ENCODE measurements at regions not wholly inside any gene's neighbourhood (a gene's known extent, or its start where the extent isn't known, plus 50 kb on each side); places are given as distances from the start of the nearest gene placed in this dataset.

DNA sequence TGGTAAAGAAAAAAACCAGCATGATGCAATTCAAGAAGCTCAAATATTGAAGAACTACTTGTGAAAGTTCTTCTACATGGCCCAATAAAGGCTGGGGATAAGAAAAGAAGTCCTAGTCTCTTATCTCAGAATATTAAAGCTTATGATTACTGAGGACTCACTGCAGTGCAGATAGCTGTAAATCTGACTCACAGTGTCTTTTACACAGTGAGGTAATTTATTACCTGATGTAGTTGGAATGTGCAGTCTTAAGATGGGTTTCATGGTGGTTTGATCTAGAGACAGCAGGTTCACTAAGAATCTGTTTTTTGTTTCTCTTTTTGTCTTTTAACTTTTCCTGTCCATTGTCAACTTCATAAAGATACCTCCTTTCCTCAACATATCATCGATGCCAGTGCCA lies 484.0 kb upstream of the MAP2 start:
- DNase-seq (ENCODE audit: extremely low read depth, low read depth) = no peak
- TF ChIP-seq, protein P1, sequence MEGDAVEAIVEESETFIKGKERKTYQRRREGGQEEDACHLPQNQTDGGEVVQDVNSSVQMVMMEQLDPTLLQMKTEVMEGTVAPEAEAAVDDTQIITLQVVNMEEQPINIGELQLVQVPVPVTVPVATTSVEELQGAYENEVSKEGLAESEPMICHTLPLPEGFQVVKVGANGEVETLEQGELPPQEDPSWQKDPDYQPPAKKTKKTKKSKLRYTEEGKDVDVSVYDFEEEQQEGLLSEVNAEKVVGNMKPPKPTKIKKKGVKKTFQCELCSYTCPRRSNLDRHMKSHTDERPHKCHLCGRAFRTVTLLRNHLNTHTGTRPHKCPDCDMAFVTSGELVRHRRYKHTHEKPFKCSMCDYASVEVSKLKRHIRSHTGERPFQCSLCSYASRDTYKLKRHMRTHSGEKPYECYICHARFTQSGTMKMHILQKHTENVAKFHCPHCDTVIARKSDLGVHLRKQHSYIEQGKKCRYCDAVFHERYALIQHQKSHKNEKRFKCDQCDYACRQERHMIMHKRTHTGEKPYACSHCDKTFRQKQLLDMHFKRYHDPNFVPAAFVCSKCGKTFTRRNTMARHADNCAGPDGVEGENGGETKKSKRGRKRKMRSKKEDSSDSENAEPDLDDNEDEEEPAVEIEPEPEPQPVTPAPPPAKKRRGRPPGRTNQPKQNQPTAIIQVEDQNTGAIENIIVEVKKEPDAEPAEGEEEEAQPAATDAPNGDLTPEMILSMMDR (IDR thresholded peaks at IDR 0.05; ENCODE audit: low read depth, low read length) = no peak

DNA sequence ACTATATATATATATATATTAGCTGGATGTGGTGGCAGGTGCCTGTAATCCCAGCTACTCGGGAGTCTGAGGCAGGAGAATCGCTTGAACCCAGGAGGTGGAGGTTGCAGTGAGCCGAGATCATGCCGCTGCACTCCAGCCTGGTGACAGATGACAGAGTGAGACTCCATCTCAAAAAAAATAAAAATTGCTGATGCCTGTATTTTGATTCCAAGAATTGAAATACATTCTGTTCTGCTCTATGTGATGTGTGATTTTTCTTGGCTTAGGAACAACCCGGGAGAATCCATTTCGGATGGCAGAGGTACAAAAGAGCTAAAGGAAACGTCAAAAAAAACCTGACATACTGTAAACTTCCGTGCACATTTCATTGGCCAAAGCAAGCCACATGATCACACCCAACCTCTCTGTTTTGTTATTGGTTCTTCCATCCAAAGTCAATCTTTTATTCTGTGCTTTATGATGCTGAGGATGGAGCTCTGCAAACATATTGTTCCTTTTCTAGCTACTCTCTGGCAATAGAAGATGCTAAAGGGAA lies 478.1 kb upstream of the MAP2 start:
- TF ChIP-seq, protein P1 (IDR thresholded peaks at IDR 0.05; ENCODE audit: low read depth, low read length) = no peak
- DNase-seq (ENCODE audit: extremely low read depth, low read depth) = no peak

DNA sequence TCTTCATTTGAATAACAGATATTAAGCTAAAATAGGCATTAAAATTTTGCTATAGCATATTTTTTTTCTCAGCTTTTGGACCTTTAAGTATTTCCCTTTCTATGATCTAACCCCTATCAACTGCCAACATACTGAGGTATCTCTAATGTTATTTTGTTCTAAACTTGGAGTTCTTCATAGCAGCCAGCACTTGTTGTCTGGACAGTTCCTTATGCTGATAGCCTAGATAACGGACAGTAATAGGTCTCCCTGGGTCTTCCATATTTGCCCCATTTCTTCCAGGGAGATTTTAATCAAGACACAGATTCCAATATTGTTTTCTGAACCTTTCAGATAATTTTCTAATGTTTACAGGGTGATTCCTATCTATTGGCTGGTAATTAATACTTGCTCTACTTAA lies 475.8 kb upstream of the MAP2 start:
- DNase-seq (ENCODE audit: extremely low read depth, low read depth) = no peak
- TF ChIP-seq, protein P1 (IDR thresholded peaks at IDR 0.05; ENCODE audit: low read depth, low read length) = no peak

DNA sequence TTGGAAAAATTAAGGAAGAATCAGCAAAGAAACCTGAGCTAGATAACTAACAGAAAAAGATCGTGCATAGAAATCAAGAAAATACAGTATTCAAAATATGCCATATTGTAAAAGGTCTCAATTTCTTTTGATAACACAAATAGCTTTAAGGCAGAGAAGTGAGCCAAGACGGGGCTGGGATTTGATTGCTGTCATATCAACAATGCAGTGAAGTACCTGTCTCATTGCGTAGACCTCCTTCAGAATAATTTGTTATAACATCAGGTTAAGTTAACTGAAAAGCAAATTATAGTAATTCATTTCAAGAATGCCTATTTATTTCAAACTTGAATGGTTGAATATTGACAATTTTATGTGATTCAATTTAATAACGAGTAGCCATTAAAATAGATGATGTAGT lies 453.8 kb upstream of the MAP2 start:
- TF ChIP-seq, protein P1 (IDR thresholded peaks at IDR 0.05; ENCODE audit: low read depth, low read length) = no peak

DNA sequence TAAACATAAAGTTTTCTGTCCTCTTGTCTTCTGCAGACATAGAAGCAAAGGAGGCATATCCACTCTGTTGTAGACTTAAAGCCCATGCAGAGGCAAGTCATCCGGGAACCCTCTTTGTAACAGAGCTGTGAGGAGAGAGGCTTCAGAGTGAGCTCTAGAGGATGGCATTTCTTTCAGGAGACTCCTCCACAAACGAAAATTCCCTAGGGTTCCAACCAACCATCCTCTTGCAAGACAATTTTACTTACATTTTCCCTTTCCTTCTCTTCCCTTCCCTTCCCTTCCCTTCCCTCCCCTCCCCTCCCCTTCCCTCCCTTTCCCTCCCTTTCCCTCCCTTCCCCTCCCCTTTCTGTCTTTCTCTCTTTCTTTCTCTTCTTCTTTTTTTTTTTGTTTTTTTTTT lies 446.3 kb upstream of the MAP2 start:
- DNase-seq (ENCODE audit: extremely low read depth, low read depth) = no peak
- TF ChIP-seq, protein P1 (IDR thresholded peaks at IDR 0.05; ENCODE audit: low read depth, low read length) = no peak

More for the DNA sequence above, 453.8 kb upstream of the MAP2 start:
- DNase-seq (ENCODE audit: extremely low read depth, low read depth) = no peak

DNA sequence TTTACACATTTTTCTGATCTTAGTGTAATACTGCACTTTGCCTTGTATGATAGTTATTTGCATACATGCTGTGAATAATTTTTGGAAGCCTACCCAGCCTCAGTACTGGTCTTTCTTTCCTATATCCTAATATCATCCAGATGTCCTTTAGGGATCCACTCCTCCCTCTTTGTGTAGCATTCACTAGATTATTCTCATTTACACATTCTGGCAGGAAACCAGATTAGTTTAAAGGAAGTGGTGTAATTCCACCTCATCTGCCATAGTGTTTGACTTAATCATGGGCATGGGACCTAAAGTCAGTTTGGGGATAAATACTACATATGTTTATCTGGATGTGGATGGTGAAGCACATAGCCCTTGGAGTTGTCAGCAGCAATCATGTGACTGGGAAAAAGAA lies 444.9 kb upstream of the MAP2 start:
- TF ChIP-seq, protein P1 (IDR thresholded peaks at IDR 0.05; ENCODE audit: low read depth, low read length) = no peak
- no peak for DNase-seq (ENCODE audit: extremely low read depth, low read depth)

DNA sequence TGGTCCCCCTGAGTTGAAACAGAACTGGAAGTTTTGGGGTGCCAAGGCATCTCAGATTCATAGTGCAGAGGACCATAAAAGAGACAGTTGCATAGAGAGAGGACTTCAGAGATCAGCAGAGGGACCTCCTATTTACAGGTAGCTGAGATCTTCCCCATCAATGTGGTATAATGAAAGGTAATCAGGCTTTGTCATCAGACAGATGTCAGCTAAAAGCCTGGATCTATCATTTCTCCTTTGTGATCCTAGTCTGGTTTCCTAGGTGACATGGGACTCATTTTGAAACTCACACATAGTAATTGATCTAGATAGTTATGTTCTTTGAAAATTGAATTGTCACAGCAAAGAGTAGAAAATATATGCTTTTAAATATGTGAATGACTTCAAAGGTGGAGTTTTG lies 443.5 kb upstream of the MAP2 start:
- TF ChIP-seq, protein P1 (IDR thresholded peaks at IDR 0.05; ENCODE audit: low read depth, low read length) = no peak
- DNase-seq (ENCODE audit: extremely low read depth, low read depth) = no peak

Data from AG09319 (cell line).